UCSD-AML1 (cell line): ENCODE measurements at regions not wholly inside any gene's neighbourhood (a gene's known extent, or its start where the extent isn't known, plus 50 kb on each side); places are given as distances from the start of the nearest gene placed in this dataset.
"Not testable (repeated sequence)": the region's sequence is repeated elsewhere in the genome, so short reads cannot be mapped to it uniquely, and the experiment has no call there.

Experiments
- DNase-seq: peaks from one replicate; lab custom pipeline; 2025; ENCODE audit not compliant: unreplicated experiment; lab: John Stamatoyannopoulos, UW

- DNase-seq: no peak
Observed at GRCh38 chr5:12204761-12205160, 300.5 kb upstream of the CTNND2 start.

DNA sequence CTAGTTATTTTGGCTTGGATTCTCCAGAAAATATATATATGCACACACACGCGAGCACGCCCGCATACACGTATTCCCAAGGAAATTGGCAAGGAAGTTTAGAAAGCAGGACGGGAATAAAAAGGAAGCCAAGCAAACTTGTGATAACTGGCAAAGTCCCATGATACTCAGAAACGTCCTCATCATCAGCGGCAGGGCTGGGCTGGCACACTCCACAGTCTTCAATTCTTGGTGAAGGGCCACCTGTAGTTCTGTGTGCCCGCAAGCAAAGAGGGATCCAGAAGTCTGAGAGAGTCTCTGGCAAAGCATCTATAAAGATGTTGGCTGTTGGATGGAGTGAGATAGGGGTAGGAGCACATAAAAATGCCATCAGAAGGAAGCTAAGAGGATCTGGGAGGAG, 289.3 kb upstream of the CTNND2 start:
- DNase-seq: no peak

DNA sequence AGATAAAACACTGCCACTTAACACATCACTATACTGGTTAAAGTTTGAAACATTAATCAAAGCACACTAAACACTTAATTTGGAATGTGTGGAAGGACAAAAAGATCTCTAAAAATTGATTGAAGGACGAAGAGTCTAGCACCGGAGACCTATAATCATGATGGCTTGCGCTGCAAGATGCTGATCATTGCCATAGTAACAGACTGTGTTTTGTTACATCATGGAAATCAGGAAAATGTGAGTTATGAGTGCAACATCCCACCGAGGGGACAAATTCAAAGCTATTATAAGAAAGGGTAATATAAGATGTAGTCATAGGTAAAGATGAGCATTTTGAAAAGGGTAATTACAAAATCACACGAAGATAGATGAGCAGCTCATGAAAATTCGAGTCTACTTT, 278.8 kb upstream of the CTNND2 start:
- no peak for DNase-seq

- no peak for DNase-seq
Observed at GRCh38 chr5:12177851-12178250, 273.6 kb upstream of the CTNND2 start.

GRCh38 chr5:12177225-12177624, 273.0 kb upstream of the CTNND2 start:
- DNase-seq: no peak

DNA sequence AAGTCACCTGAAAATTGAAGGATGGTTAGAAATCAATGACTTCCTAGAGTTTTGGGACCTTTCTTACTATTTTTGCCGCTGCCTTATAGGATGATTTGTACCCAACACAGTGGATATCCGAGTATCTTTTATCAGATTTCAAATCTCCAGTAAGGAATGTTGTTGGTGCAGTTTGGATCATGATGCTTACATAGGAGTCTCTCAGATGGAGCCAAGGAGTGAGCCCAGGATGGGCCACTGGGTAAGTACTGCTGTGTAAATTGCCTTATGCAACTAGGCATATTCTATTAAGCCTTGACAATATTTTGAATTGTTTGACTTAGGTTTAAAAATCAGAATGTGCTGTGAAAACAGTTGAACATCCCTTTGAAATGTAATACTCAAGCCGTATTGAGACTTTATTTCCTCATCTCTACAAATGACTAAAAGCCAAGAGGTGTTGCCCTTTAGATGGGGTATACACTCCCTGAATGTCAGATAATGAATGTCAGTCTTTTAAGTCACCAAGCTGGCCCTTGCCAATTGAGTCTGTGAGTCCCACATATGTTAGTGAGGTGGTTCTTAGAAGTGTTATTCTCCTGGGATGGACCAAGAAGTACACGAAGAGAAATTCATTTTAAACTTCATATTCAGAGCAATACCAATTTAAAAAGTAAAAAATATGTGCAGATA, 271.8 kb upstream of the CTNND2 start:
- DNase-seq: no peak

GRCh38 chr5:12174734-12175133, 270.5 kb upstream of the CTNND2 start:
- no peak for DNase-seq

DNA sequence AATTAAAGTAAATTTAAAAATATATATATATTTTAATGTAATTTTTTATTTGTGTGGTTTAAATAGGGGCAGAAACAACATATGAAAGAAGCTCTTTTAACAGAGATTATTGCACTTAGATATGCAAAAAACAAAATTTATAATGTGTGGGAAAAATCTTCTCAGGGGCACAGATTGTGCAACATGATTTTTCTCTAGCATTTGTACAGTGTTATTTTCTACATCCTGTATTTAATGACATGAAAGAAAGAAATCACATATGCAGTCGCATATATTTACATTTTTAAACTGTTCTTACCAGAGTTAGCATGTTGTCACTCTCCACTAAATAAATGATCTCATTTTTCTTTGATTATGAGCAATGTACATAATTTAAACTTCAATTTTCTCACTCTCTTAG, 265.3 kb upstream of the CTNND2 start:
- DNase-seq: no peak

DNA sequence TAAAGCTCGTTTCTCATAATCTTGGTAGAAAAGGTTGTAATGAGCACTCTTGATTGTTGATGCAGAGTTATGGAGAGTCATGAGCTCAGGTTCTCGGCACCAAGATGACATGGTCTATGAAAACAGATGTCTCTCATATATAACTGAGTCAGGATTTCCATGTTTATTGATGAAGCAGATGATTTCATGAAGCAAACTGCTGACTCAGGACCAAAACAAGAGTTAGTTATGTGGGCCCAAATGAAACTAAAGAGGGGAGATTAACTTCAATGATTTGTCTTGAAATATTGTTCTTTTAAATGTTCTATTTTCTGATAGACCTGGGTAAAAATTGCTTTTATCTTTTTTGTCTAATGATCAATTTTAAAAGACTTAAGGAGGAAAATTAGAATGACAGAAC, 258.6 kb upstream of the CTNND2 start:
- DNase-seq: no peak

GRCh38 chr5:12147513-12147912, 243.3 kb upstream of the CTNND2 start:
- no peak for DNase-seq

DNA sequence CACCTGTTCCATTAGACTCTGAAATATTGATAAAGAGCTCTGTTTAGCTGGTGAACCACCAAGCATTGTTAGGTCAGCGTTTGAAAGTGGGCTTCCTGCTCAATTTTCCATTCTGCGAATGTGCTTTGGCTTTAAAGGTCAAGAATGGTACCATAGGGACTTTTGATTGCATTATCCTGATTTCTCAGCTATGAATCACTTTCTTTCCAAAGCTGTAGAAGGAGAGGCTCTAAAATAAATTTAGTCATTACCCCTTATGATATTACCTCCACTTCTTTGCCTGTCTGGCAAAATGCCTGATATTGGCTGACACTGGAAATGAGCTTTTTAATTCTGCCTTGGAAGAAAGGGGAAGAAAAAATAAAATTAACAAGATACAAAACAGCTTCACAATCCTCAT, 237.2 kb upstream of the CTNND2 start:
- DNase-seq: no peak

GRCh38 chr5:12133520-12133919, 229.3 kb upstream of the CTNND2 start:
- DNase-seq: no peak

DNA sequence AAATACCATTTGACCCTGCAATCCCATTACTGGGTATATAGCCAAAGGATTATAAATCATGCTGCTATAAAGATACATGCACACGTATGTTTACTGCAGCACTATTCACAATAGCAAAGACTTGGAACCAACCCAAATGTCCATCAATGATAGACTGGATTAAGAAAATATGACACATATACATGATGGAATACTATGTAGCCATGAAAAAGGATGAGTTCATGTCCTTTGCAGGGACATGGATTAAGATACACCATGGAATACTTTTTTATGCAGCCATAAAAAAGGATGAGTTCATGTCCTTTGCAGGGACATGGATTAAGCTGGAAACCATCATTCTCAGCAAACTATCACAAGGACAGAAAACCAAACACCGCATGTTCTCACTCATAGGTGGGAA, 226.8 kb upstream of the CTNND2 start:
- DNase-seq: not testable (repeated sequence)

- no peak for DNase-seq
Observed at GRCh38 chr5:12125895-12126294, 221.6 kb upstream of the CTNND2 start.

GRCh38 chr5:12119657-12120056, 215.4 kb upstream of the CTNND2 start:
- DNase-seq: no peak

GRCh38 chr5:12114075-12114474, 209.8 kb upstream of the CTNND2 start:
- DNase-seq: no peak

DNA sequence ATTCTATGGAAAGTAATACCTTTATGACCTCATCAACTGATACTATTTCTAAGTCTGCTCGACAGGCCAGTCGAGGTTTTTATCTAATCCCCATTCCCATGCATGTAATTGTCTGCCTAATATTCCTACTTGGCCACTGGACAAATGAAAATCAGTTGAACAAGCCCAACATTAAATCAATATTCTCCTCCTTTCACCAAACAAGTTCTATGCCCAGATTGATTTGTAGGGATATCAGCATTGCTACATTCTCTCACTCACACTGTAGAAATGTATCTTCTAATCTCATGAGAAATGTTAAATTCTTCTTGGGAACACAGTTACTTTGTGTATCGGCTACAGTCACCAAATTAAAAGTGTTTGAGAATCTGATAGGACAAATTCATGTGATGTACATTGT, 208.8 kb upstream of the CTNND2 start:
- DNase-seq: no peak

GRCh38 chr5:12111261-12111660, 207.0 kb upstream of the CTNND2 start:
- DNase-seq: no peak

DNA sequence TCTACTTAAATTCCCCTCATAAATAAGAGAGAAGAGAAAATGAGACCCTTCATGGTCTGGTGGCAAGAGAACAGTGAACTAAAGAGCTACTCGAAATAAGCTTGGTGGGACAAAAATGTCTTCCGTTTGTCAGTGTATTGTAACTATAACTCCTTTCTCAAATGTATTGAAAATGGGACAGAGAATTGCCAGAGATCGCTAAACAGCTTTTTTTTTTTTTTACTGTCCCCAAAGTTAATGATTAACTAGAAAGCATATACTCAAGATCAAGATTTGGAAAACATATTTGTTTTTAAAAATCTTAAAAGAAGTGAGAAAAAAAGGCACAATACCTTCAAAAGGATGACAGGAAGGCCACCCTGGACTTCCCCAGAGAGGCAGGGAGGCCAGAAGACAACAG, 206.4 kb upstream of the CTNND2 start:
- no peak for DNase-seq

- DNase-seq: no peak
Observed at GRCh38 chr5:12109075-12109688, 204.9 kb upstream of the CTNND2 start.

DNA sequence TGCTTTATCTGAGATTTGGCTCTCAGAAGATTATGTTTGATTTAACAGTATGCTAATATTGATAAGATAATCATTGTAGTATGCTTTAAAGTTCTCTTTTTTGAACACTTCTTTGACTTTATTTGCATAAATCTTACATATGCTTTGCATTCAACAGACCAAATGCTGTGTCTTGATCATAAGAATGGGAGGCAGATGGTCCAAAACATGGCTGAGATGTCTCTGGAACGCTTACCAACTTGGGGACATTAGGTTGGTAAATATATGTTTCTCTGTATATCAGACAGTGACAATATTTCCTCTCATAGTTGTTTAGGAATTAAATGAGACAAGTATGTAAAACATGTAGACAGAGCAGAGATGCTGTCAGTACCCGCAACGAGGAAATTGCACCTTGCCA, 197.9 kb upstream of the CTNND2 start:
- DNase-seq: no peak

DNA sequence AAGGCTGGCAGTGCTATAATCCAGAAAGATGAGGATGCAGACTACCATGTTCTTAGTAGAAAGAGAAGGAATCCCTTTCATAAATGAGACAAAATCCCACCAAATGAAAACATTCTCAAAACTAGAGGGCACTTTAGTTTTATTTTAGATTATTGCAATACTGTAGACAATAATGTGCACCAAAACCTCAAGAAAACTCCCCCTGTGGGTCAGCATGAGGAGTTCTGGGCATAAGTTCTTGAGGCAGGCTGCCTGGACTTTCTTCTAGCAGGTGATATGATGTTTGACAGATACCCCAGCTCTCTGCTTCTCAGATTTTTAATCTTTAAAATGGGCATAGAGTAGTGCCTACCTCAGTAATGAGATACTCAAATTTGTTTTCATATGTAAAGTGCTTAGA, 196.3 kb upstream of the CTNND2 start:
- DNase-seq: no peak

- DNase-seq: no peak
Observed at GRCh38 chr5:12099296-12099695, 195.1 kb upstream of the CTNND2 start.
